HUES48 (cell line): ENCODE measurements at regions not wholly inside any gene's neighbourhood (a gene's known extent, or its start where the extent isn't known, plus 50 kb on each side); places are given as distances from the start of the nearest gene placed in this dataset.

Experiments
- H3K27ac ChIP-seq: one replicate; pipeline ENCODE4 v1.7.0; 2013; ENCODE audit warnings: low read depth, low read length, inconsistent platforms
- H3K27me3 ChIP-seq: 2 replicates; pipeline ENCODE4 v1.6.1; 2013; ENCODE audit warnings: mild to moderate bottlenecking, low read length; ENCODE audit not compliant: control insufficient read depth, insufficient read depth
- H3K36me3 ChIP-seq: 2 replicates; pipeline ENCODE4 v1.6.1; 2013; ENCODE audit warnings: low read length; ENCODE audit not compliant: control insufficient read depth, insufficient read depth
- H3K4me1 ChIP-seq: 2 replicates; pipeline ENCODE4 v1.6.1; 2013; ENCODE audit warnings: mild to moderate bottlenecking, low read length; ENCODE audit not compliant: control insufficient read depth, insufficient read depth
- H3K4me3 ChIP-seq: 2 replicates; pipeline ENCODE4 v1.5.1; 2013; ENCODE audit warnings: mild to moderate bottlenecking, low read depth, low read length
- H3K9ac ChIP-seq: 2 replicates; pipeline ENCODE4 v1.6.1; 2013; ENCODE audit warnings: mild to moderate bottlenecking, low read depth, low read length, moderate library complexity
- H3K9me3 ChIP-seq: 2 replicates; pipeline ENCODE4 v1.6.1; 2013; ENCODE audit warnings: low read length; ENCODE audit not compliant: control insufficient read depth, insufficient read depth

DNA sequence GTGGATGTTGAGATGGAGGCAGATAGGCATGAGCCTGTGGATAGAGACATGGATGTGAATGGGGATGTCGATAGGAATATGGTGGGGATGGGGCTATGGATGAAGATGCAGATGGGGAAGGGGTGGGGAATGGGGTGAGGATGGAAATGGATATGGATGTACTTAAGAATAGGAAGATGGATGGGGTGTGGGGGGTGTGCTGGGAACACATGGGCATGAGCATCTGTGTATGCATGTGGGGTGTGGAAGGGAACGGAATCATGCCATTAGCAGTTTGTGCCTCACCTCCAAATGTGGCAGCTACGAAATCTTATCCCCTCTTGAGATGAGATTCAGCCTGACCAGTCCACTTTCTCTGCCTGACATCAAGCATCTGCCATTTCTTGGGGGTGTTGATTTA lies 359.5 kb upstream of the MGMT start:
- no peak overlapping the region for H3K4me3 ChIP-seq
- H3K27me3 ChIP-seq: no peaks in the 10 kb centered on the region
- no peaks in the 10 kb centered on the region for H3K36me3 ChIP-seq
- H3K9ac ChIP-seq: no peak overlapping the region
- no peak overlapping the region for H3K27ac ChIP-seq
- no peaks in the 10 kb centered on the region for H3K4me1 ChIP-seq
- H3K9me3 ChIP-seq: no peaks in the 10 kb centered on the region

DNA sequence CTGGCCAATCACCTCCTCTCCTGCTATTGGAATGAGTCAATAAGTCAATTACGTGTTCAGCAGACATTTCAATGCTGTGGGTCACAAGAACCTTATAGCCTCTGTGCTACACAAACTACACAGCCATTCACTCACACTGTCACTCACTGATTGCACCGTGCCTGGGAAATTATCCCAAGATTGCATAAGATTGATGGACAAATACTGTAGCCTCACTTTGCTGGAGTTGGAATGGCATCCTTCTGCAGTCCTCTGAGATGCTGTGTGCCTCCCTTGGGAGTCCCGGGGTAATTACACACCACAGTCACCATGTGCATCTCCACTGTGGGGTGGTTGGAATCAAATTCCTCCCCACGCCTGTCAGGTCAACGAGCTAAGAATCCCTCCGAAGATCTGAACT lies 358.7 kb upstream of the MGMT start:
- H3K9me3 ChIP-seq: no peaks in the 10 kb centered on the region
- H3K4me3 ChIP-seq: no peak overlapping the region
- H3K27ac ChIP-seq: no peak overlapping the region
- H3K4me1 ChIP-seq: no peaks in the 10 kb centered on the region
- no peaks in the 10 kb centered on the region for H3K27me3 ChIP-seq
- H3K9ac ChIP-seq: no peak overlapping the region
- H3K36me3 ChIP-seq: no peaks in the 10 kb centered on the region

DNA sequence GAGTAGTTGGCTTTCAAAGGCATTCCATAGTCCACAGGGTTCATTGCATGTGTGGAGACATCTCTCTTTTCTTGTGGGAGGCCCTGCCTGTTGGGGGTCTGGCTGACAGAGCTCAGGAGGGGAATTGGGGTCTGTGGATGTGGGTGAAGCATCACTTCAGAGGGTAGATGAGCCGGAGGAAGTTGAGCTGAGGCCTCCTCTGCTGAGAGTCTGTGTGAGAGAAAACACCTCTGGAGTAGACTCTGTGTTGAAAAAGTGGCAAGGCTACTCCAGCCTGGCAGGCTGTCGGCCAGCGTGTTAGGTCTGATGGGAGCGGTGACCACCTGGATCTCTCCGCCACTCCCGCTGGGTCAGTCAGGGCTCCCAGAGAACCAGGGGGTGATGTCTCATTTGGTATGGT lies 358.0 kb upstream of the MGMT start:
- H3K9me3 ChIP-seq: no peaks in the 10 kb centered on the region
- H3K27ac ChIP-seq: no peak overlapping the region
- no peaks in the 10 kb centered on the region for H3K27me3 ChIP-seq
- H3K9ac ChIP-seq: no peak overlapping the region
- no peaks in the 10 kb centered on the region for H3K4me1 ChIP-seq
- H3K4me3 ChIP-seq: no peak overlapping the region
- no peaks in the 10 kb centered on the region for H3K36me3 ChIP-seq

DNA sequence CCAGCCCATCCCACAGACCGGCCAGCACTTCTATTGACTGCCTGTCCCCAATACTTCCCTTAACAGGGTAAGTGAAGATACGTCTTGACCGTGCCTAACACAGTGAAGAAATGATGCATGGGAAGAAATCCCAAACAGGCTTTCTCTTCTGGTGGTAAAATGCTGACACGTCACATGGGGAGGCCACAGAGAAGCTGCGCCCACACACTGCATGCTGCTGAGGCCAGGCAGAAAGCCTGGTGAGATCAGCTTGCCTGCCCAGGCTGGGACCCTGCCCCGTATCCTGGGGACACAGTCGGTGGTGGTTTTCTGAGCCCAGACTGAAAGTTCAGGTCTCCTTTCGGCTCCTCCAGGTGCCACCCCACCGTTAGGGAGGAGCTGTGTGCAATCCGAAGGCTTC lies 356.3 kb upstream of the MGMT start:
- Histone ChIP-seq H3K36me3 (no peaks in the 10 kb centered on the region), H3K9me3 (no peaks in the 10 kb centered on the region), H3K27ac (no peak overlapping the region), H3K4me3 (no peak overlapping the region), H3K4me1 (no peaks in the 10 kb centered on the region), H3K9ac (no peak overlapping the region), H3K27me3 (no peaks in the 10 kb centered on the region)

DNA sequence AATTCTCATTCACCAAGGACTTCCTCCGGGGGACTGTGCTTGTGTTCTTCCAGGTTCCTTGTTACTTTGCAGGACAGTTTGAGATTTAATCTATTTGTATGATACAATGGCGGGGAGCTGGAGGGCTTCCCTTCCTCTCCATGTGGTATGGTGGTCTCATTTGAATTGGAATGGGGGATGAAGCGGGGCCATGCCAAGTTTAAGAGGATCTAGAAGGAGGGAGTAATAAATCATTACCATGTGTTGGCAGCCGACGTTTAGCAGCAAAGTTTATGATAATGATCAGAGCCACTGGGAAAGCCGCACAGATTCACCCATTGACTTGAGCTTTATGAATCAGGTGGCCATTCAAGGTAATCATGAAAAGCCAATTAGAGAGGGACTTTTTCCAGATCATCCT lies 355.1 kb upstream of the MGMT start:
- Histone ChIP-seq H3K4me3 (no peak overlapping the region), H3K27ac (no peak overlapping the region), H3K27me3 (no peaks in the 10 kb centered on the region), H3K36me3 (no peaks in the 10 kb centered on the region), H3K4me1 (no peaks in the 10 kb centered on the region), H3K9me3 (no peaks in the 10 kb centered on the region), H3K9ac (no peak overlapping the region)

DNA sequence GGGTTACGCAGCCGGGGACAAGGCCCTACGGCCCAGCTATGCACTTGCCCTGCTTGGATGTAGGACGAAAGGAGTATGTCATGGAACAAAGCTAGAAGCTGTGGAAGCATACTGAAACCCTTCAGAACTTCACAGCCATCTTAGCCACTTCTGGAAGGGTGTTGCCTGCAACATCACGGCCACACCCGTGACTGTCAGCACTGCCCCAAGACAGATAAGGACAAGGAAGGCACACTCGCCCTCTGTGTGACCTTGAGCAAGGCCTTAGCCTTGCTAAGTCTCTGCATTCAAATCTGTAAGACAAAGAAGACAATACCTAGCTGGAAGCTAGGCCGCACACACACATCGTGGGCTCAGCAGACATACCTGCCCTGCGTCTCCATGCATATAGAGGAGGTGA lies 352.5 kb upstream of the MGMT start:
- no peaks in the 10 kb centered on the region for H3K9me3 ChIP-seq
- no peaks in the 10 kb centered on the region for H3K27me3 ChIP-seq
- no peak overlapping the region for H3K9ac ChIP-seq
- no peak overlapping the region for H3K4me3 ChIP-seq
- no peaks in the 10 kb centered on the region for H3K36me3 ChIP-seq
- no peaks in the 10 kb centered on the region for H3K4me1 ChIP-seq
- no peak overlapping the region for H3K27ac ChIP-seq

DNA sequence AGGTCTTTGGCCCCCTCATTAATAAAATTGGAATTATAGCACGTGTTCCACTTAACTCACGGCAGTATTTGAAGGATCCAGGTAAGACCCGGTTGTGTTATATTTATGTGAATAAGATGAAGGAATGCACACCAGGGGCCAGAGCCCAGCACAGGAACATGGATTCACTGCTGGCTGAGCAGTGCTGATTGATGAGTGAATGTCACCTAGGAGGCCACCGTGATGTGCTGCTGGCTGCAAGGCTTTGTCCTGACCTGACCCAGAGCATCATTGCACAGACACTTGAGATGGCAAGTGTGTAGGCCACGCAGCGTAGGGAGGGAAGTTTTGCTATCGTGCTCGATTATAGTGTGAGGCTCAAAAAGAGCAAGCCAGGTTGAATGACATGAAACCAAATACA lies 350.7 kb upstream of the MGMT start:
- Histone ChIP-seq H3K4me3 (no peak overlapping the region), H3K9ac (no peak overlapping the region), H3K27ac (no peak overlapping the region), H3K27me3 (no peaks in the 10 kb centered on the region), H3K36me3 (no peaks in the 10 kb centered on the region), H3K9me3 (no peaks in the 10 kb centered on the region), H3K4me1 (no peaks in the 10 kb centered on the region)

DNA sequence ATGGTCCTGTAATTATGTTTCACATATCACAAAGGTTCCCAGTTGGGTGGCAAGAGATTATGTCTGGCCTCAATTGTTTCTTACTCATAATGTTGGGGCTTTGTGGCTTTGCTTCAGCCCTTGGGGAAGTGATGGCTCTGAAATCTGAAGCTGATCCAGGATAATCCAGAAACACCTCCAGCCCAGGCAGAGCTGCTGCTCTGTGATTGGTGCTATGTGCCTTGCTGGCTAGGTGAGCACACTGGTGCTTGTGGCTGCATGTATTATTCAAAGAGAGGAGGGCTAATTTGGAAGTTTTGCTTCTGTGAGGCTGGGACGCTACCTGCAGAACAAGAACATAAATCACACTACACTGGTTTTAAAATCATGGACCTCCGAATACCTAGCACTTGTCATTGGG lies 346.6 kb upstream of the MGMT start:
- no peak overlapping the region for H3K27ac ChIP-seq

DNA sequence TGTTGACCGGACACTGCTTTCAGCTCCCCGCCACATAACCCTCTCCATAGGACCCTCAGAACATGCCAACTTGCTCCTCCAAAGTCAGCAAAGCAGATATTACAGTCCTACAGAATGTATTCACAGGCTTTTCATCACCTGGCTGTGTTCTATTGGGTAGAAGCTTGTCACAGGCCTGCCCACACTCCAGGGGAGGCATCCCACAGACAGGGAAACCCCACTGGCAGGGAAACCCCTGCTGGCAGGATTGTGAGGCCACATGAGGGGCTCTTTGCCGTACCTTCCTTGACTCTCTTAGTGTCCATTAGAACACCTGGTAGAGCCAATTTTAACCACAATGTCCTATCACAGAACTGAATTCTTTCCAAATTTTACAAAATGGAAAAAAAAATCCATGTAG lies 344.2 kb upstream of the MGMT start:
- Histone ChIP-seq H3K4me1 (0 out of 2 replicates have a peak, but pooled peaks cover 5% of the 10 kb centered on the region), H3K4me3 (no peak overlapping the region), H3K9me3 (0 out of 2 replicates have a peak, but pooled peaks cover 3% of the 10 kb centered on the region), H3K36me3 (no peaks in the 10 kb centered on the region), H3K9ac (no peak overlapping the region), H3K27me3 (no peaks in the 10 kb centered on the region), H3K27ac (no peak overlapping the region)

More for the DNA sequence above, 346.6 kb upstream of the MGMT start:
- no peaks in the 10 kb centered on the region for H3K27me3 ChIP-seq
- H3K4me1 ChIP-seq: 0 out of 2 replicates have a peak, but pooled peaks cover 5% of the 10 kb centered on the region
- H3K9ac ChIP-seq: no peak overlapping the region
- H3K9me3 ChIP-seq: no peaks in the 10 kb centered on the region
- no peaks in the 10 kb centered on the region for H3K36me3 ChIP-seq
- H3K4me3 ChIP-seq: no peak overlapping the region

DNA sequence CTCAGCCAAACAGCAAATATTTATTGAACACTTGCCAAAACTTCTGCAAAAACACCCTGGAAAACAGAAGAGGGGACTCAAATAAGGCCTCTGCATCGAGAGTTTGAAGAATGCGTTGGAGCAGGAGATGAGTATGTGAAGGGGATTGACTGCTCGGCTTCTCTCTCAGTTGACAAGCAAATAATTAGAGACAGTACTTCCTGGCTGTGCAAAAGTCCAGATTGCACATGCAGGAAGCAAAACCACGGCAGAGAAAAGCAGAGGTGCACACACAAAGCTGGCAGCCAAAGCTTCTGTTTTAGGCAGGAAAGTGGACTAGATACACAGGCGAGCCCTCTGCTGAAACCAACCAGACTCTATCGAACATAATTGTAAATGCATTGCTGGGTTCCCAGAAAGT lies 343.6 kb upstream of the MGMT start:
- Histone ChIP-seq H3K36me3 (no peaks in the 10 kb centered on the region), H3K4me1 (0 out of 2 replicates have a peak, but pooled peaks cover 5% of the 10 kb centered on the region), H3K27ac (no peak overlapping the region), H3K4me3 (no peak overlapping the region), H3K27me3 (no peaks in the 10 kb centered on the region), H3K9me3 (0 out of 2 replicates have a peak, but pooled peaks cover 3% of the 10 kb centered on the region), H3K9ac (no peak overlapping the region)

DNA sequence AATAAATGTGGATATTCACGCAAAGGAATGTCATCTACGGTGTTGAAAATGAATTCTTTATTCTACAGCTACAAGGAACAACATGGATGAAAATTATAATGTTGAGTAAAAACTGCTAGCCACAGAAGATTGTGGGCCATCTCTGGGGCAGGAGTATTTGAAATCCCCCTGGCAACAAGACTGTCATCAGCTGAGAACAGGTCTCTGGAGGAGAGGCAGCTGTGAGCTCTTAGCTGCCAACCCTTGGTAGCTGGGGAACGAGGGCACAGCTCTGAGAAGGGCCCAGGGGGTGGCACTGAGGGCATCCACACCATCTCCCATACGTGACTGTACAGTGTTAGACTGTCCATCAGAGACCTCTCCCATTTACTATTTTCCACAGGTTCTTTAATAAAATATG lies 340.1 kb upstream of the MGMT start:
- Histone ChIP-seq H3K36me3 (no peaks in the 10 kb centered on the region), H3K9ac (no peak overlapping the region), H3K27ac (no peak overlapping the region), H3K27me3 (no peaks in the 10 kb centered on the region), H3K4me3 (no peak overlapping the region), H3K9me3 (0 out of 2 replicates have a peak, but pooled peaks cover 3% of the 10 kb centered on the region), H3K4me1 (0 out of 2 replicates have a peak, but pooled peaks cover 5% of the 10 kb centered on the region)
